ENCODE measurements at regions not wholly inside any gene's neighbourhood (a gene's known extent, or its start where the extent isn't known, plus 50 kb on each side); places are given as distances from the start of the nearest gene placed in this dataset.
"Not testable (repeated sequence)": the region's sequence is repeated elsewhere in the genome, so short reads cannot be mapped to it uniquely, and the experiment has no call there.

DNA sequence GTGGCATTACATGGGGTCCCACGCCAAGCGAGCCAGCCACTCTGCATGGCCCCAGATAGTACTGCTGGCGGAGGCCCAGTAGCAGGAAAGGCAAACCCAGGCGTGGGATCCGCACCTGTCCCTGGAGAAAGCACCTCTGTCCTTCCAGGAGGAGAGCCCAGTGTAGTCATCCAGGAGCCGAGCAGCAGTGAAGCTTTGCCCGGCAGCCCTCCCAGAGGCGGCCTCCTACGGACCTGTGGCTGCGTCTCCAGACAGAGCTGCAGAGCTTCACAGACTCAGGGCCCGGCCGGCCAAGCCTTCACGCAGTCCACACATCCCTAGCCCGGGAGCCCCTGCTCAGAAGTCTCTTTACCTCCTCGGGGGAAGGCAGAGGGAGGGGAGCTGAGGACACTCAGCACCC lies 100.8 kb upstream of the PPP1R26 start:
- Histone ChIP-seq H3K27ac (ENCODE audit: low read depth, low read length) (no peak overlapping the region), H3K9me3 (ENCODE audit: control insufficient read depth, insufficient read depth, low read depth, low read length) (peaks cover 11% of the 10 kb centered on the region; the same call in 1 of the 2 replicates), H3K36me3 (ENCODE audit: control insufficient read depth, insufficient read depth, low read length) (no peaks in the 10 kb centered on the region), H3K27me3 (ENCODE audit: control insufficient read depth, insufficient read depth, low read length) (no peaks in the 10 kb centered on the region), H3K9ac (ENCODE audit: low read length) (no peak overlapping the region), H3K4me3 (ENCODE audit: low read depth, low read length) (no peak overlapping the region), H3K4me1 (ENCODE audit: control insufficient read depth, insufficient read depth, low read length) (peaks cover 3% of the 10 kb centered on the region; the same call in 1 of the 2 replicates)

DNA sequence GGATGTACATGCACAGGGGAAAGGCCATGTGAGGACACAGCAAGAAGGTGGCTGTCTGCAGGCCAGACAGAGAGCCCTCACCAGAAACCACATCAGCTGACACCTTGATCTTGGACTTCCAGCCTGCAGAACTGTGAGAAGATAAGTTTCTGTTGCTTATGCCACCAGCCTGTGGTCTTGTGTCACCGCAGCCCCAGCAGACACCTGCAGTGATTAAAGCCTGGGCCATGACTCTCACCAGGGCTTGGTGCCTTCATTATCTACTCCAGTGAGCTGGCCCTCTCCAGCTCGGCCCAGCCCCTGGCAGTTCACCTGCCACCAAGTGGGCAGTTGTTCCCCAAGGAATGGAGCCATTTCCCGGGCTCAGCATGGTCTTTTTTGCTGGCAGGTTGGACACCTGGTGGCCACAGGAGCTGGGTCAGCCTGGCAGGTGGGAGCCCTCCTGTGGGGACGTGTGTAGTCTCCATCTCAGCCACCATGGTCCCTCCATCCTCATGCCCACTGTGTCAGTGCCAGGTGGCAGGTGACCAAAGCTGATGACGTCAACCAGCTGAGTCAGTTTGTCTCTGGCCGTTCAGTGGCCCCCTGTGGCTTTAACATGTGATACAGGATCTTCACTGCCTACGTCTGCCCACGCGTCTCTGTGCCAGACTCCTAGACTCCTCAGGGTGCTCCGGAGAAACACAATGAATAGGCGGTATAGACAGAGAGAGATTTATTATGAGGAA lies 99.9 kb upstream of the PPP1R26 start:
- Histone ChIP-seq H3K9me3 (ENCODE audit: control insufficient read depth, insufficient read depth, low read depth, low read length) (peaks cover 11% of the 10 kb centered on the region; the same call in 1 of the 2 replicates), H3K9ac (ENCODE audit: low read length) (no peak overlapping the region), H3K4me1 (ENCODE audit: control insufficient read depth, insufficient read depth, low read length) (no peaks in the 10 kb centered on the region), H3K36me3 (ENCODE audit: control insufficient read depth, insufficient read depth, low read length) (no peaks in the 10 kb centered on the region), H3K27me3 (ENCODE audit: control insufficient read depth, insufficient read depth, low read length) (no peaks in the 10 kb centered on the region), H3K27ac (ENCODE audit: low read depth, low read length) (no peak overlapping the region), H3K4me3 (ENCODE audit: low read depth, low read length) (no peak overlapping the region)

DNA sequence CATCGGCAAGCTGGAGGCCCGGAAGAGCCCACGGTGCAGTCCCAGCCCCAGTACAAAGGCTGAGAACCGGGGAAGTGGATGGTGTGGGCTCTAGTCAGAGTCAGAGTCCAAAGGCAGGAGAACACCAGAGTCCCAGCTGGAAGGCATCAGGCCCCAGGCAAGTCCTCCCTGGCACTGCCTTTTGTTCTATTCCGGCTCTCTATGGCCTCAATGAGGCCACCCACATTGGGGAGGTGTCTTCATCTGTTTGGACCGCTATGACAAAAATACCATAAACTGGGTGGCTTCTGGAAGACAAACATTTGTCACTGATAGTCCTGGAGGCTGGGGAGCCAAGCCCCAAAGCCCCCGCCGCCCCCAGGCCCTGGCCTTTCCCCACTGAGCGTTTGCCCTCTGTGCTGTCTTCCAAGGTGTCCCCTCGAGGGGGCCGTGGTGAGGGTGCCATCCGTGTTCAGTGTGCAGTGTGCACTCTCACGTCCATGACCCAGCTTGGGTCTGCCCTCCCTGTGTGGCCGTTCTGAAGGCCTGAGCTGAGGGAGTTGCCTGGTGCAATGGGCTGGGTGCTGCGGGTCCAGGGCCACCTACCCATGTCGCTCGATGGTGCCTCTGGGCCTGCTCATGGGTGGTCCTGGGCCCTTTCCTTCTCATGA lies 99.1 kb upstream of the PPP1R26 start:
- H3K9me3 ChIP-seq (ENCODE audit: control insufficient read depth, insufficient read depth, low read depth, low read length): peaks cover 11% of the 10 kb centered on the region; the same call in 1 of the 2 replicates
- no peaks in the 10 kb centered on the region for H3K36me3 ChIP-seq (ENCODE audit: control insufficient read depth, insufficient read depth, low read length)
- H3K9ac ChIP-seq (ENCODE audit: low read length): no peak overlapping the region
- no peak overlapping the region for H3K4me3 ChIP-seq (ENCODE audit: low read depth, low read length)
- no peaks in the 10 kb centered on the region for H3K27me3 ChIP-seq (ENCODE audit: control insufficient read depth, insufficient read depth, low read length)
- no peak overlapping the region for H3K27ac ChIP-seq (ENCODE audit: low read depth, low read length)
- H3K4me1 ChIP-seq (ENCODE audit: control insufficient read depth, insufficient read depth, low read length): no peaks in the 10 kb centered on the region

DNA sequence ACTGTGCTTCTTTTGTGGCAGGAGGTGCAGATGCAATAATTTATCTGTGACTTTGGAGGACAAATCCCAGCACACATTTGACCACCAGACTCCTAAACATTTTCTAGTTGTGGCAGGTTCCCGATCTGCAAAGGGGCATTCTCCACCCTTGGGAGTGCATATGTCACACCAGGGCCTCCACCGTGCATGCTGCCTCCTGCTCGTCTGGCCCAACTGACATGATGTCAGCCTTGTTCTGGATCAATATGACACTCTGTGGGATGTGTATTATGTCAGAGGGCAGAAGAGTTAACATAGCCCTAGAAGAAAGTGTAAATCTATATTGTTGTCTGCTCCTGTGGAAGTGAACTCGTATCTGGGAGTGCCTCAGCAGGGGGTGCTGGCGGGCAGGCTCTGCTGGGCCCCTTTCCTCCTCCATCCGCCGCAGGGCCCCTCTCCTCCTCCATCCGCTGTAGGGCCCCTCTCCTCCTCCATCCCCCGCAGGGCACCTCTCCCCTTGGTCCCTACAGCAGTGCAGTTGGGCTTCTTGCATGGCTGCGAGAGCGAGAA lies 97.7 kb upstream of the PPP1R26 start:
- H3K9ac ChIP-seq (ENCODE audit: low read length): no peak overlapping the region
- peaks cover 11% of the 10 kb centered on the region; the same call in 1 of the 2 replicates for H3K9me3 ChIP-seq (ENCODE audit: control insufficient read depth, insufficient read depth, low read depth, low read length)
- no peaks in the 10 kb centered on the region for H3K27me3 ChIP-seq (ENCODE audit: control insufficient read depth, insufficient read depth, low read length)
- no peak overlapping the region for H3K27ac ChIP-seq (ENCODE audit: low read depth, low read length)
- no peaks in the 10 kb centered on the region for H3K36me3 ChIP-seq (ENCODE audit: control insufficient read depth, insufficient read depth, low read length)
- no peaks in the 10 kb centered on the region for H3K4me1 ChIP-seq (ENCODE audit: control insufficient read depth, insufficient read depth, low read length)
- no peak overlapping the region for H3K4me3 ChIP-seq (ENCODE audit: low read depth, low read length)

DNA sequence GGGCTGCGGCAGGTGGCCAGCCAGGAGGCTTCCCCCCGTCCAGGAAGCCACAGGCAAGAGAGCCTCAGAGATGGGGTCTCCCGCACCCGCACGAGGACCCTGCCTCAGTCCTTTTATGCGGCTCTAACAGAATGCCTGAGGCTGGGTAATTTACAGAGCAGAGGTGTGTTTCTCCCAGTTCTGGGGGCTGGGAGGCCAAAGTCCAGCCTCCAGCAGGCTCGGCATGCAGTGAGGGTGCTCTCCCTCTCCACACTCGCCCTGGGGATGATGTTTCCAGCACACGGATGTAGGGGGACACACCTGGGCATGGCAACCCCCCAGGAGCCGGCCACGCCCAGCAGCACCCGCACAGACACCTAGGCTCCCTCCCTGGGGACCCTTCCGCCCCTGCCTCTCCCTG lies 95.4 kb upstream of the PPP1R26 start:
- Histone ChIP-seq H3K4me3 (ENCODE audit: low read depth, low read length) (no peak overlapping the region), H3K27ac (ENCODE audit: low read depth, low read length) (no peak overlapping the region), H3K9ac (ENCODE audit: low read length) (no peak overlapping the region), H3K4me1 (ENCODE audit: control insufficient read depth, insufficient read depth, low read length) (no peaks in the 10 kb centered on the region), H3K9me3 (ENCODE audit: control insufficient read depth, insufficient read depth, low read depth, low read length) (peaks cover 9% of the 10 kb centered on the region; the same call in 1 of the 2 replicates), H3K36me3 (ENCODE audit: control insufficient read depth, insufficient read depth, low read length) (no peaks in the 10 kb centered on the region), H3K27me3 (ENCODE audit: control insufficient read depth, insufficient read depth, low read length) (no peaks in the 10 kb centered on the region)

DNA sequence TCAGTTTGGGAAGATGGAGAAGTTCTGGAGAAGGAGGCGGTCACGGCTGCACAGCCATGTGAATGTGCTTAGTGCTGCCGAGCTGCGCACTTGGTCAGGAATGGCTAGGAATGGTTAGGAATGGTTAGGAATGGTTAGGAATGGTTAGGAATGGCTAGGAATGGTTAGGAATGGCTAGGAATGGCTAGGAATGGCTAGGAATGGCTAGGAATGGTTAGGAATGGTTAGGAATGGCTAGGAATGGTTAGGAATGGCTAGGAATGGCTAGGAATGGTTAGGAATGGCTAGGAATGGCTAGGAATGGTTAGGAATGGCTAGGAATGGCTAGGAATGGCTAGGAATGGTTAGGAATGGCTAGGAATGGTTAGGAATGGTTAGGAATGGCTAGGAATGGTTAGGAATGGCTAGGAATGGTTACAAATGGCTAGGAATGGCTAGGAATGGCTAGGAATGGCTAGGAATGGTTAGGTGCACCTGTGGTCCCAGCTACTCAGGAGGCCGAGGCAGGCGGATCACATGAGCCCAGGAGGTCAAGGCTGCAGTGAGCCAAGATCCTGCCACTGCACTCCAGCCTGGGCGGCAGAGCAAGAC lies 94.7 kb upstream of the PPP1R26 start:
- not testable (repeated sequence) for H3K9me3 ChIP-seq (ENCODE audit: control insufficient read depth, insufficient read depth, low read depth, low read length); H3K4me3 ChIP-seq (ENCODE audit: low read depth, low read length); H3K9ac ChIP-seq (ENCODE audit: low read length); H3K36me3 ChIP-seq (ENCODE audit: control insufficient read depth, insufficient read depth, low read length); H3K27me3 ChIP-seq (ENCODE audit: control insufficient read depth, insufficient read depth, low read length); H3K27ac ChIP-seq (ENCODE audit: low read depth, low read length); H3K4me1 ChIP-seq (ENCODE audit: control insufficient read depth, insufficient read depth, low read length)

DNA sequence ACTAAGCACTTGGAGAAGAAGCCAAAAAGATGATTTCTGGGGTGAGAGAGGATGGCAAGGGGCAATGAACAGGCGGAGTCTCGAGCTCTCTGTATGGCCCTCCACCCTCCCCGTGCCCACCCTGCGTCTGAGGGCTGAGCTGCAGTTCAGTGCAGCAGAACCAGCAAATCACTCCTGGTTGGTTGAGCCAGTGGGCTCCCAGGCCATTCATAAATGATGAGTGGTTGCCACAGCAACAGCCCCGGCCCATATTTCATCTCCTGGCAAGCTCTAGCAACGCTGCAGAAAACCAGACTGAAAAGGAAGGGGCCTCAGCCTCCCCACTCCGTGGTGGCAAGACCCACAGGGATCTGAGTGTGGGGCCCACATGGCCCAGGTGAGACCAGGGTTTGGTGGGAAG lies 93.8 kb upstream of the PPP1R26 start:
- Histone ChIP-seq H3K4me1 (ENCODE audit: control insufficient read depth, insufficient read depth, low read length) (no peaks in the 10 kb centered on the region), H3K27me3 (ENCODE audit: control insufficient read depth, insufficient read depth, low read length) (no peaks in the 10 kb centered on the region), H3K9ac (ENCODE audit: low read length) (no peak overlapping the region), H3K27ac (ENCODE audit: low read depth, low read length) (no peak overlapping the region), H3K4me3 (ENCODE audit: low read depth, low read length) (no peak overlapping the region), H3K9me3 (ENCODE audit: control insufficient read depth, insufficient read depth, low read depth, low read length) (0 out of 2 replicates have a peak, but pooled peaks cover 1% of the 10 kb centered on the region), H3K36me3 (ENCODE audit: control insufficient read depth, insufficient read depth, low read length) (no peaks in the 10 kb centered on the region)

DNA sequence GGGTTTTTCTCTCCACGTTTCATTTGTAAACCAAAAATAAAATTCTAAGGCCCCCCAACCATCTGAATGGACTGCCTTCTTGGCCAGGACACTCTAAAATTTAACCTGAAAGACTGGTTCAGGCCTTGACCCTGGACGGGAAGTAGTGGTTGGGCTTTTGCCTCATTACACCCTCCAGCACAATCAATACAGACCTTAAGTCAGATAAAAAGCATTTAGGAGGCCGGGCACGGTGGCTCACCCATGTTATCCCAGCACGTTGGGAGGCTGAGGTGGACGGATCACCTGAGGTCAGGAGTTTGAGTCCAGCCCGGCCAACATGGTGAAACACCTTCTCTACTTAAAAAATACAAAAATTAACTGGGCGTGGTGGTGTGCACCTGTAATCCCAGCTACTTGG lies 91.6 kb upstream of the PPP1R26 start:
- no peaks in the 10 kb centered on the region for H3K36me3 ChIP-seq (ENCODE audit: control insufficient read depth, insufficient read depth, low read length)
- no peaks in the 10 kb centered on the region for H3K9me3 ChIP-seq (ENCODE audit: control insufficient read depth, insufficient read depth, low read depth, low read length)
- H3K9ac ChIP-seq (ENCODE audit: low read length): no peak overlapping the region
- no peak overlapping the region for H3K4me3 ChIP-seq (ENCODE audit: low read depth, low read length)
- no peaks in the 10 kb centered on the region for H3K27me3 ChIP-seq (ENCODE audit: control insufficient read depth, insufficient read depth, low read length)
- H3K27ac ChIP-seq (ENCODE audit: low read depth, low read length): no peak overlapping the region
- peaks cover 4% of the 10 kb centered on the region; the same call in 1 of the 2 replicates for H3K4me1 ChIP-seq (ENCODE audit: control insufficient read depth, insufficient read depth, low read length)

DNA sequence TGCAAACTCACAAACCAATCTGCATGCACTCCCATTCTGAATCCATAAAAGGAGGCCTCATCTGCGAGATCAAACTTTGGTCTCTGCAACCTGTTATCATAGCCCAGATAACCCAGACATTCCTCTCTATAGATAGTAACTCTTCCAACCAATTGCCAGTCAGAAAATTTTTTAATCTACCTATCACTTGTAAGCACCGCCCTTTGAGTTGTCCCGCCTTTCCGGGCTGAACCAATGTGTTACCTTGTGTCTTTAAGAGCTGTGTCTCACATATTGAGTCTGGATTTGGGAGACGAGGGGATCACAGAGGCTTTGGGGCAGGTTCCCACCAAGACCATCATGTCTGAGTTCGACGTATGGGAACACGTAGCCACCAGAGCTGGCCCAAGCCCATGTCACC lies 91.1 kb upstream of the PPP1R26 start:
- Histone ChIP-seq H3K36me3 (ENCODE audit: control insufficient read depth, insufficient read depth, low read length) (no peaks in the 10 kb centered on the region), H3K4me3 (ENCODE audit: low read depth, low read length) (no peak overlapping the region), H3K4me1 (ENCODE audit: control insufficient read depth, insufficient read depth, low read length) (peaks cover 4% of the 10 kb centered on the region; the same call in 1 of the 2 replicates), H3K27ac (ENCODE audit: low read depth, low read length) (no peak overlapping the region), H3K9ac (ENCODE audit: low read length) (no peak overlapping the region), H3K27me3 (ENCODE audit: control insufficient read depth, insufficient read depth, low read length) (no peaks in the 10 kb centered on the region), H3K9me3 (ENCODE audit: control insufficient read depth, insufficient read depth, low read depth, low read length) (no peaks in the 10 kb centered on the region)

DNA sequence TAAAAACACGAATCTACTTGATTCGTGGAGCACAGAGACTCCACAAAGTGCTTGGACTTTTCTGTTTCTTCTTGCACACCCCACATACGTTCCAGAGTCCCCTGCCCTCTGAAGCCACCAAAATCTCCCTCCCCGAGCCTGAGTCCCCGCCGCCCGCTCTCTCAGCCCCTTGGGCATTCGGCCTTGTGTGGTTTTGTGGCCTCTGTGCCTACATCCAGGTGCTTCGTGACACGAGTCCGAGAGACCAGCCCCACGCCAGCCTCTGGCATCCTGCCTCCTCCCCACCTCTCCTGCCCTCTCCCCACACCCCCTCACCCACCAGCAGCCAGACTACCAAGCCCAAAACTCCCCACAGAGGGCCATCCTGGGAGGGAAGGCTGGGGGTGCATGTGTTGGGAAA lies 87.8 kb upstream of the PPP1R26 start:
- no peaks in the 10 kb centered on the region for H3K36me3 ChIP-seq (ENCODE audit: control insufficient read depth, insufficient read depth, low read length)
- H3K27me3 ChIP-seq (ENCODE audit: control insufficient read depth, insufficient read depth, low read length): no peaks in the 10 kb centered on the region
- H3K4me1 ChIP-seq (ENCODE audit: control insufficient read depth, insufficient read depth, low read length): peaks cover 4% of the 10 kb centered on the region; the same call in 1 of the 2 replicates
- H3K4me3 ChIP-seq (ENCODE audit: low read depth, low read length): no peak overlapping the region
- H3K9ac ChIP-seq (ENCODE audit: low read length): no peak overlapping the region
- H3K27ac ChIP-seq (ENCODE audit: low read depth, low read length): no peak overlapping the region
- peaks cover 24% of the 10 kb centered on the region for H3K9me3 ChIP-seq (ENCODE audit: control insufficient read depth, insufficient read depth, low read depth, low read length)

DNA sequence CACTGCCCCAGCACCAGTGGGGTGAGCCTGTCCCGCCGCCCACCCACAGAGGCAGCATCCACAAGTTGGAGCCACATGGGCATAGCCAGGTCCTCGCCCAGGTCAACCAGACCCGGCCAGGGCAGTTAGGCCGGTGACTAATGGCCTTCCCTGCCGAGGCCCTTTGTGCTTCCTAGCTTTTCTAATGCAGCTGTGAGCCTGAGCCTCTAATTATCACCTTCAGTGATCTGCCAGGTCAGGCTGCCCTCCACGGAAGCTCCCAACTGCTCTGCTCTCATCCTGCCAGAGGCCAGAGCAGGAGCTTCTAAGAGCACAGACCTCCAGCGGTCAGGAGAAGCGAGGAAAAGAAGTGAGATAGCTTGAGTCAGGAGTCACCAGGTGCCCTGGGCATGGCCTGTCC lies 87.1 kb upstream of the PPP1R26 start:
- H3K36me3 ChIP-seq (ENCODE audit: control insufficient read depth, insufficient read depth, low read length): no peaks in the 10 kb centered on the region
- H3K4me3 ChIP-seq (ENCODE audit: low read depth, low read length): no peak overlapping the region
- H3K27ac ChIP-seq (ENCODE audit: low read depth, low read length): no peak overlapping the region
- no peaks in the 10 kb centered on the region for H3K27me3 ChIP-seq (ENCODE audit: control insufficient read depth, insufficient read depth, low read length)
- peaks cover 4% of the 10 kb centered on the region; the same call in 1 of the 2 replicates for H3K4me1 ChIP-seq (ENCODE audit: control insufficient read depth, insufficient read depth, low read length)
- peaks cover 31% of the 10 kb centered on the region for H3K9me3 ChIP-seq (ENCODE audit: control insufficient read depth, insufficient read depth, low read depth, low read length)
- H3K9ac ChIP-seq (ENCODE audit: low read length): no peak overlapping the region
